MM.1S (cell line): ENCODE measurements at regions not wholly inside any gene's neighbourhood (a gene's known extent, or its start where the extent isn't known, plus 50 kb on each side); places are given as distances from the start of the nearest gene placed in this dataset.

Experiments used
- CTCF ChIP-seq: fragments of 300-600 bp; sonication (generic); IDR thresholded peaks from 2 replicates; pipeline ENCODE4 v1.5.1; 2016; ENCODE audit warnings: antibody characterized with exemption, low read length, mixed read lengths
- EZH2 ChIP-seq: fragments of 300-600 bp; sonication (generic); optimal IDR thresholded peaks from 2 replicates; pipeline ENCODE3; 2017; ENCODE audit warnings: low read depth, mild to moderate bottlenecking, antibody characterized with exemption, low read length, mixed read lengths
- EZH2phosphoT487 ChIP-seq: fragments of 300-600 bp; sonication (generic); IDR thresholded peaks from 2 replicates; pipeline ENCODE4 v1.6.1; 2018; ENCODE audit warnings: antibody characterized with exemption, low read length

- TF ChIP-seq CTCF (no peak), EZH2 (no peak), EZH2phosphoT487 (no peak)
Measured at GRCh38 chr9:652914-653313, 188.6 kb upstream of the DMRT1 start.
